ENCODE measurements at regions not wholly inside any gene's neighbourhood (a gene's known extent, or its start where the extent isn't known, plus 50 kb on each side); places are given as distances from the start of the nearest gene placed in this dataset.
"Not testable (repeated sequence)": the region's sequence is repeated elsewhere in the genome, so short reads cannot be mapped to it uniquely, and the experiment has no call there.

DNA sequence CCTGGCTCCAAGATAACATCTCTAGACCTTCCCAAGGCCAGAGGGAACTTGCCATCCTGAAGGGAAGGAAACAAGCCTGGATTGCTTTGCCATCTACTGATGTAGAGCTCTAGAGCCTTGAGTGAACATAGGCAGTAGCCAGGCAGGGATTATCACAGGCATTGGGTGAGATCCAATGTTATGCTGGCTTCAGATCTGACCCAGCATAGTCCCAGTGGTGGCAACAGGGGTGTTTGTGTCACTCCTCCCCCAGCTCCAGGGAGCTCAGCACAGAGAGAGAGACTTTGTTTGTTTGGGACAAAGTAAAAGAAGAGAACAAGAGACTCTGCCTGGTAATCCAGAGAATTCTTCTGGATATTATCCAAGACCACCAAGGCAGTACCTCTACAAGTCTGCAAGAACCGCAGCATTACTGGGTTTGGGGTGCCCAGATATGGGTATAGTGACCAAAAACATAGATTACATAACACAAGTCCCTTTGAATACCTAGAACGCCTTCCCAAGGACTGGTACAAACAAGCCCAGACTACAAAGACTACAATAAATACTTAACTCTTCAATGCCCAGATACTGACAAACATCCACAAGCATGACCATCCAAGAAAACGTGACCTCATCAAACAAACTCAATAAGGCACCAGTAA lies 137.6 kb upstream of the DAPK1 start:
- H3K27ac ChIP-seq (replicated peaks in 1 of 4), result no peak overlapping the region
- no peak for TF ChIP-seq POLR2A (IDR thresholded peaks at IDR 0.05; ENCODE audit: low read depth)
- no peak for TF ChIP-seq POLR2AphosphoS5 (IDR thresholded peaks at IDR 0.05)
- TF ChIP-seq CTCF (IDR thresholded peaks at IDR 0.05), result no peak
- TF ChIP-seq EP300 (IDR thresholded peaks at IDR 0.05), result no peak
- no peaks in the 10 kb centered on the region for H3K4me1 ChIP-seq
- no peaks in the 10 kb centered on the region for H3K36me3 ChIP-seq
- no peak overlapping the region for H3K4me3 ChIP-seq
- peaks cover 0 to 6% (median 3%) of the 10 kb centered on the region in 4 donors for H3K9me3 ChIP-seq
- no peak for DNase-seq (ENCODE audit: extremely low spot score)
- WGBS, result 62% methylated on average over 3 of the region's 3 CpGs
- H3K27me3 ChIP-seq, result no peaks in the 10 kb centered on the region
- intact Hi-C loops (cut with DNase I), result no loop called here

DNA sequence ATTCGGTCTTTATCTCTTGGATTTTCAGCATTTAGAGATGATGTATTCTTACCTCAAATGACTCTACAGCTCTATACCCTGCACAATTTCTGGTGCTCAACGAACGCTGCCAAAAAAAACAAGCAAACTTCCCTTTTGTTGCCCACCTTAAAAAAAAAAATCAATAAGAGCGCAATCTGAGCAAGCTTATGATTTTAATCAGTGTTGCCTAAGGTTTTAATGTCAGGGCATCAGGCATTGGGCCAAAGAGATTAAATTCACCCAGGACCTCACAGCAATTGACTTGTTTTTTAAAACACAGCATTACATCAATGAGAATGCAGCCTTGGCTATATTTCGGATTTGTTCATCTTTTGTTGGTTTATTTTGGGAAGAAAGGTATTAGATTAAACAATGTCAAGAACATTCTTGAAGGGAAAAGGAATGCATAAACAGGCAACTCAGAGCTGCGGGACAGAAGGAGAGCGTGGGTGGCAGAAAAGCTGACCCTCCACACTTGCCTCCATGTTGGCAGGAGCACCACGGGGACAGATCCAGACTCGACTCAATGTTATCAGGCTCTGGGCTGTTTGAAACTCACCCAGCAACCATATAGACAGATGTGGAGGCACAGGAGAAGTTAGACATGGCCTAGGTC lies 127.5 kb upstream of the DAPK1 start:
- H3K9me3 ChIP-seq, result no peaks in the 10 kb centered on the region
- H3K27me3 ChIP-seq, result no peaks in the 10 kb centered on the region
- H3K4me3 ChIP-seq, result no peak overlapping the region
- no peak for TF ChIP-seq CTCF (IDR thresholded peaks at IDR 0.05)
- WGBS, result 57% methylated on average over 9 of the region's 9 CpGs
- H3K27ac ChIP-seq (replicated peaks in 1 of 4), result no peak overlapping the region
- H3K4me1 ChIP-seq, result peaks cover 0 to 13% (median 8%) of the 10 kb centered on the region in 4 donors
- no peaks in the 10 kb centered on the region for H3K36me3 ChIP-seq
- DNase-seq (ENCODE audit: extremely low spot score), result no peak
- intact Hi-C loops (cut with DNase I), result no loop called here

DNA sequence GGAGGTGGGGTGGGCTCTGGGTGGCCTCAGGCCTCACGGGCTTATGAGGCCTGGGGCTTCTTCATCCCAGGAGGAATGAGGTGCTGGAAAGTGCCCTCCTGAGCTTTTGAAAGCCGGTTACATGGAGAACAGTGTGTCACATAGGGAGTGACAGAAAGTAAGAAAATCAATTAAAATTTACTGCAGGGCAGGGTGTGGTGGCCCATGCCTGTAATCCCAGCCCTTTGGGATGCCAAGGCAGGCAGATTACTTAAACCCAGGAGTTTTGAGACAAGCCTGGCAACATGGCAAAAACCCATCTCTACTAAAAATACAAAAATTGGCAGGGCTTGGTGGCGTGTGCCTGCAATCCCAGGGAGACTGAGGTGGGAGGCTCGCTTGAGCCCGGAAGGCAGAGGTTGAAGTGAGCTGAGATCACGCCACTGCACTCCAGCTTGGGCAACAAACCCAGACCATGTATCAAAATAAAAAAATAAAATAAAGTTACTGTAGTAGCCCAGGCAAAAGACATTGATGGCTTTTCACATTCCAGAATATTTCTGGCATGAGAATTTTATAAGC lies 125.8 kb upstream of the DAPK1 start:
- Histone ChIP-seq H3K36me3 (no peaks in the 10 kb centered on the region), H3K9me3 (no peaks in the 10 kb centered on the region), H3K27me3 (no peaks in the 10 kb centered on the region), H3K4me3 (no peak overlapping the region), H3K4me1 (peaks cover 0 to 22% (median 10%) of the 10 kb centered on the region in 4 donors), H3K27ac (replicated peaks in 1 of 4) (no peak overlapping the region)
- WGBS, result 94% methylated on average over 6 of the region's 6 CpGs
- TF ChIP-seq EP300 (IDR thresholded peaks at IDR 0.05) (no peak), POLR2A (IDR thresholded peaks at IDR 0.05; ENCODE audit: low read depth) (no peak), POLR2AphosphoS5 (IDR thresholded peaks at IDR 0.05) (no peak), CTCF (IDR thresholded peaks at IDR 0.05) (no peak)
- intact Hi-C loops (cut with DNase I), result no loop called here
- DNase-seq (ENCODE audit: extremely low spot score), result no peak

DNA sequence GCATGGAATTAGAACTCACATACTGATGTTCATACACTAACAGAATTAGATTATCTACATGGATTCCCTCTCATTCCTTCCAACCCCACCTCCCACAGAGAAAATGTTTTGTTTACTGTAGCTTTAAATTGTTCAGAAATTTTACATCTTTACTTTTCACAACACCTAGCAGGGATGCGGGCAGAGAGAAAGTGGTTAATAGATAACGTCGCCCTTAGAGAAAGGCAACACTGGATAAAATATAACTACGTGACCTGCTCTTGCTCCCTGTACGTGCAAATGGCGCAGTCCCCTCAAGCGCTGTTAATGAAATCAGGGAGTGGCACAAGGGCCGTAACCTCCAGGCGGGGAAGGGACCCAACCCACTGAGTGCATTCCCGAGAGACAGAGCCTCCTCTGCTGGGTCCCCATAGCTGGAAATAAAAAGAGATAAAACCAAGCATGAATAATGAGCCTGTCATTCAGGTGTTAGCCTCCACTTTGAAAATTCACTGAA lies 125.3 kb upstream of the DAPK1 start:
- no peak for TF ChIP-seq POLR2A (IDR thresholded peaks at IDR 0.05; ENCODE audit: low read depth)
- TF ChIP-seq EP300 (IDR thresholded peaks at IDR 0.05), result no peak
- no peak for TF ChIP-seq POLR2AphosphoS5 (IDR thresholded peaks at IDR 0.05)
- no peak for TF ChIP-seq CTCF (IDR thresholded peaks at IDR 0.05)
- Histone ChIP-seq H3K27ac (replicated peaks in 1 of 4) (no peak overlapping the region), H3K4me1 (peaks cover 0 to 22% (median 10%) of the 10 kb centered on the region in 4 donors), H3K36me3 (no peaks in the 10 kb centered on the region), H3K4me3 (no peak overlapping the region), H3K27me3 (no peaks in the 10 kb centered on the region), H3K9me3 (no peaks in the 10 kb centered on the region)
- intact Hi-C loops (cut with DNase I), result no loop called here
- WGBS, result 86% methylated on average over 10 of the region's 10 CpGs
- no peak for DNase-seq (ENCODE audit: extremely low spot score)

DNA sequence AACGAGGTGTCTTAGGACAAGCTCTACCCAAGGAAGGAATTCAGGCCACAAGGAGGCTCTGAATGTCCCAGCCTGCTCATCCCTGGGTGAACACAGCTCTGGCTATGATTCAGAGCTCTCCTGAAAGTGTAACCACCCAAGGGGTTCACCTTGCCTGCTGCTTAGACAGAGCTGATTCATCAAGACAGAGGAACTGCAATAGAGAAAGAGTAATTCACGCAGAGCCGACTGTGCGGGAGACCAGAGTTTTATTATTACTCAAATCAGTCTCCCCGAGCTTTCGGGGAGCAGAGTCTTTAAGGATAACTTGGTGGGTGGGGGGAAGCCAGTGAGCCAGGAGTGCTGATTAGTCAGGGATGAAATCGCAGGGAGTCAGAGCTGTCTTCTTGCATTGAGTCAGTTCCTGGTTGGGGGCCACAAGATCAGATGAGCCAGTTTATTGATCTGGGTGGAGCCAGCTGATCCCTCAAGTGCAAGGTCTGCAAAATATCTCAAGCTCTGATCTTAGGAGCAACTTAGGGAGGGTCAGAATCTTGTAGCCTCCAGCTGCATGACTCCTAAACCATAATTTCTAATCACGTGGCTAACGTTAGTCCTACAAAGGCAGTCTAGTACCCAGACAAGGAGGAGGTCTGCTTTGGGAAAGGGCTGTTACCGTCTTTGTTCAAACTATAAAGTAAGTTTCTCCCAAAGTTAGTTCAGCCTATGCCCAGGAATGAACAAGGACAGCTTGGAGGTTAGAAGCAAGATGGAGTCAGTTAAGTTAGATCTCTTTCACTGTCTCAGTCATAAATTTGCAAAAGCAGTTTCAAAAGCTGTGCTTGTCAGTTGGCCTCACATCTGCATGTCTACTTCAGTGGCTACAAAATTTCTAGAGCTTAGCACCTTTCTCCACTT lies 123.4 kb upstream of the DAPK1 start:
- WGBS, result 87% methylated on average over 9 of the region's 10 CpGs
- H3K27ac ChIP-seq (replicated peaks in 1 of 4); H3K36me3 ChIP-seq; intact Hi-C loops (cut with DNase I); DNase-seq (ENCODE audit: extremely low spot score); H3K27me3 ChIP-seq; H3K4me3 ChIP-seq; H3K9me3 ChIP-seq: not testable (repeated sequence)
- peaks cover 0 to 22% (median 10%) of the 10 kb centered on the region in 4 donors for H3K4me1 ChIP-seq

All from esophagus muscularis mucosa (tissue), 4 donors.